GM21381 (cell line): ENCODE measurements at regions not wholly inside any gene's neighbourhood (a gene's known extent, or its start where the extent isn't known, plus 50 kb on each side); places are given as distances from the start of the nearest gene placed in this dataset.

Experiments
- ATAC-seq: cut with Tn5 transposase; IDR thresholded peaks from one replicate; pipeline ENCODE4 v1.9.1; 2021; ENCODE audit warnings: mild to moderate bottlenecking, moderate library complexity; ENCODE audit not compliant: unreplicated experiment

GRCh38 chr12:66902020-66902419, 223.1 kb upstream of the GRIP1 start:
- ATAC-seq: no peak

GRCh38 chr12:66903782-66904396, 225.0 kb upstream of the GRIP1 start:
- no peak for ATAC-seq

DNA sequence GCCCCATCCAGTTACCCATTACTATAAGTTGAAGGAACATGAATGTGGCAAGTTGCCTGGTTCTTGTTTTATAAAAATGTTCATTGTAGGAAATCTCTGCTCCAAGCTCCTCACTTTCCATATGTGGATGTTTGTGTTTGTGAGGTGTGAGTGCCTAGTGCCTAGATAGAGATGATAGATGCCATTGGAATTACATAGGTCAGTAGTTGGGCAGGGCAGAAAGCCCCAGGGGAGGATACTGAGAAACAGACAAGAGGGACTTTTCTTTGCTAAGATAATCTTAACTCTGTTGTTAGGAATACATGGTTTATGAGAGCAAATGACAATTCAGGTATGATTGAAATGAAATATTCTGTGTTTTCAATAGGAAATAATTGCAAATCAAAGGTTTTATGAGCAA, 226.3 kb upstream of the GRIP1 start:
- ATAC-seq: no peak

DNA sequence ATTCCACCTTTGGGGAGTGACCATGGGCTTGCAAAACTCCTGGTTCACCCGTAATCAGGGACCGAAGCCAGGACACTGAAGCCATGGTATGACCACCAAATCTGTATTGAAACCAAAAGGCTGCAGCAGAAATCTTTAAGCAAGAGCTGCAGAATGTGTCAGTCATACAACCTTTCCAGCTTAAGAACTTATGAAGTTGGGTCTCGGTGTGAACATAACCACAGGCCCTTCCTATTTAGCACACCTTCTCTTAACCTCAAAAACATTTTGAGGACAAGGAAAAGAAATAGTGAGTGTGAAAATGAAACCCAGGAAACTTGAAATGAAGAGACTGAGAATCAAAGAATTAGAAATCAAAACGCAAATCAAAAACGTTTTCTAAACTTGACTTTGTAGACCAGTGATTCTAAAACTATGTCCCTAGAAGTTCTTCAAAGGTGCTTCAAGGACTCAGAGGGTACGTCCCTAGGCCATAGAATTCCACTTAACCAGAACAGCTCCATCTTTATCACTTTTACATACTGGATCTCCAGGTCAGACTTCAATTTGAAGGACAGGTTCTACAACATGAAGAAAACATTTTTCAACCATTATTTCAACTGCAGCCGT, 231.6 kb upstream of the GRIP1 start:
- no peak for ATAC-seq

- no peak for ATAC-seq
Measured at GRCh38 chr12:66915306-66915904, 236.5 kb upstream of the GRIP1 start.

GRCh38 chr12:66916189-66916588, 237.3 kb upstream of the GRIP1 start:
- ATAC-seq: no peak

- no peak for ATAC-seq
Measured at GRCh38 chr12:66919466-66919865, 240.6 kb upstream of the GRIP1 start.

GRCh38 chr12:66920205-66920604, 241.3 kb upstream of the GRIP1 start:
- no peak for ATAC-seq

- ATAC-seq: no peak
Measured at GRCh38 chr12:66921151-66921550, 242.3 kb upstream of the GRIP1 start.

DNA sequence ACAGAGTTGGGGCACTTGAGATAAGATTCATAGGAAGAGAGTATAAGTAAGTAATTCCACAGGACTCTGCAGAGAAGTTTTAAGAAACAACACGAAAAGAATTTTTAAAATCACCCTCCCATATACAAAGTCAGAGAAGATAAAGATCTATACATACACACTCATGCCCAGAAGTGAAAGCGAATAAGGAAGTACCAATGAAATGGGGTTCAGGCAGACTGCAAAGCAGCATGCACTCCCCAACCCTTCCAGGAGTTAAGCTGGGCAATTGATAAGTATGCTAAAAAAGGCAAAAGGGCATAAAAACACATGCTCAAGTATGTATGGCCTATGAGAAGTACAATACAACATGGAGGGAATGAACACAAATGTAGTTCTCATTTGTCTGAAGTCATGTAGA, 246.2 kb upstream of the GRIP1 start:
- no peak for ATAC-seq

DNA sequence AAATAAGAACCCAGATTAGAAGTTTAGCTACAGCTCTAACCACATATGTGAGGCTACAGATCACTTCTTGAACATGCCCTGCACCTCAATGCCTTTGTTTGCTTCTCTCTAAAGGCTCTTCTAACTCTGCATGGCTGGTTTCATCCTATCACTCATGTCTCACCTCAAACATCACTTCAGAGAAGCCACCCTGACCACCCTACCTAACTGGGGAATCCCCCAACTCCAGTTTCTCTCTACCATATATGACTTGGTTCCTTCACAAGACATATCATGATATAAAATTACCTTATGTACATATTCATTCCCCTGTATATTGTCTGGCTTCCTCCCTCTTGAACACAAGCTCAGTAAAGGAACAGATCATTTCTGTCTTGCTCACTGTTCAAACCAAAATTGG, 250.2 kb upstream of the GRIP1 start:
- no peak for ATAC-seq

DNA sequence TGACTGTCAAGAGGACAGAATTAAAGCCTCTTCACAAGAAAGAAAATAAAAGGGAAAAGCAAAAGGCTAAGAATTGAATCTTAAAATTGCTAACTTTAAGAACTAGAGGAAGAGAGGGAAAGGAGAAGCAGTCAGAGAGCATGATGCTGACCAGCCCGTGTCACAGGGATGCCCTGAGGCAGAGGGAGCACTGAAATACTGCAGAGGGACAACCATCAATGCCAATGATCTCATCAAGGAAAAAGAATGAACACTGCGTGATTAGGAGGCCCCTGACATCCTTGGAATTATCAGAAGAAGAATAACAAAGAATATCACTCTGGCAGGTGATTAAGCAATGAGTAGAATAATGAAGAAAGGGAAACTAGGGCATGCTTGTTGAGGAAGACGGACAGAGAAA, 252.2 kb upstream of the GRIP1 start:
- no peak for ATAC-seq

- ATAC-seq: no peak
Measured at GRCh38 chr12:66932126-66932525, 253.2 kb upstream of the GRIP1 start.

GRCh38 chr12:66934302-66935062, 255.6 kb upstream of the GRIP1 start:
- ATAC-seq: no peak

DNA sequence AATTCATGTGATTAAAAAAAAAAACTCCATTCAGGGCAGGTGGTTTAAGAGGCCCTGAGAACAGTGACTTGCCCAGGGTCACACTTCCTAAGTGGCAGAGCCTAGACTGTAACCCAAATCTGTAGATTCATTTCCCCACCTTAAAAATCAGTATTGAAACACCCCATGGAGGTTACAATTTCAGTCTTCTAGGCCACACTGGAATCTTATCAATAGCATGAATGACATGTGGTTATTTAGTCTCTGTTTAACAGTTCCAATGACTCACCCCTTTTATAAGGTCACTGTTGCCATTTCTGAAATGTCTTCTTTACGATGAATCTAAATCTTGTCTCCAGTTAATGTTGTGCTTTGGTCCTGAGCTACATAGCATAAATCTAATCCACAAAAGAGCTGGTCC, 262.3 kb upstream of the GRIP1 start:
- no peak for ATAC-seq

GRCh38 chr12:66942741-66943465, 264.0 kb upstream of the GRIP1 start:
- no peak for ATAC-seq

DNA sequence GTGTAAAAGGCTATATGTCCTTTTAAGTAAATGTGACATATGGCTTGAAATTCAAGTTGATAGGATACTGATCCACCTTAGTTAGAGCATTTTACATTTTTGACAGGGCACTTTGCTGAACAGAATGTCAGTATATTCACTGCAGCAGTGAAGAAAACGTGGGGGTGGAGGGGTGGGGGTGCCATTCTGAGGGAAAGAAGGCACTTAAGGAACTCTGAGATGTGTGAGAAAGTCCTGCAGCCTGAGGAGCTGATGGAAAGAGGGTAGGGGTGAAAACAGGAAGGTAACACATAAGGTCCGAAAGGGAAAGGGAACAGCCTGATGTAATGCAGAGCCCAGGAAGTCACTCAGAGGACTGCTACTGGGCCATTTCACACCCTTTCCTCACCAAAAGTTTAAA, 265.5 kb upstream of the GRIP1 start:
- no peak for ATAC-seq

GRCh38 chr12:66945189-66945817, 266.4 kb upstream of the GRIP1 start:
- no peak for ATAC-seq

GRCh38 chr12:66947119-66947518, 268.2 kb upstream of the GRIP1 start:
- no peak for ATAC-seq

GRCh38 chr12:66952668-66953067, 273.8 kb upstream of the GRIP1 start:
- no peak for ATAC-seq

- ATAC-seq: no peak
Measured at GRCh38 chr12:66956300-66956699, 277.4 kb upstream of the GRIP1 start.
